Peyer's patch (tissue), 4 donors: ENCODE measurements at regions not wholly inside any gene's neighbourhood (a gene's known extent, or its start where the extent isn't known, plus 50 kb on each side); places are given as distances from the start of the nearest gene placed in this dataset.

Source experiments
- POLR2A ChIP-seq, 2 donors: fragments of 450-650 bp; IDR thresholded peaks; one replicate each; pipeline ENCODE4 v1.5.1; 2017; ENCODE audit warnings: antibody characterized with exemption in 2 of 2, mild to moderate bottlenecking in 2 of 2, moderate library complexity in 2 of 2
- TF ChIP-seq, protein P1 (sequence below), 6 experiments: fragments of 450-650 bp in 4 of 6; fragments of 200-600 bp in 2 of 6; sonication (generic) in 1 of 6; IDR thresholded peaks; one replicate each; pipeline ENCODE4 v1.5.1; 2017 to 2019; ENCODE audit warnings: antibody characterized with exemption in 6 of 6, mild to moderate bottlenecking in 3 of 6, moderate library complexity in 1 of 6

DNA sequence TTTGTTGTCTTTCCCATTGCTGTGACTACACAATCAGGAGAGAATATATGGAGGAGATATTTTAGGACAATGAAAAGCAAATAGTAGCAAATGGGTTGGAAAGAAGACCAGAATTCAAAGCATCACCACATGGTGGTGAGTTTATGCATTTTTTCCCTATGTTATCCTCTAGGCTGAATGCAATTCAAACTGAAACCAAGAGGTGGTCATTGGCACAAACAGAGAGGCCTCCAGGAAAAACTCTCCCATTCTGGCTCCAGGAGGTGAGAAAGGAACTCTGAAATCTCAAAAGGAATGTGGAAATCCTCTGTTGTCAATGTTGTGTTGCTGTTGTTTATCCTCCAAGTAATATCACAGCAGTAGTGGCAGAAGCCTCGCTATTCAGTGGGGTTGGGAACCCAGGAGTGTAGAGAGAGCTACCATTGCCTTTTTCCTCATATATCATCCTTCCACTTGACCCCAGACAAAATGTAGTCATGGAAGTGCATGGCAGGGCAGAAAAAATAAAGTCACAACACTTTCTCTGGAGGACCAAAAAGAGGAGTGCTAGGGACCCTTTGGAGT lies 819.1 kb downstream of the GRID1 start:
- TF ChIP-seq, protein P1, sequence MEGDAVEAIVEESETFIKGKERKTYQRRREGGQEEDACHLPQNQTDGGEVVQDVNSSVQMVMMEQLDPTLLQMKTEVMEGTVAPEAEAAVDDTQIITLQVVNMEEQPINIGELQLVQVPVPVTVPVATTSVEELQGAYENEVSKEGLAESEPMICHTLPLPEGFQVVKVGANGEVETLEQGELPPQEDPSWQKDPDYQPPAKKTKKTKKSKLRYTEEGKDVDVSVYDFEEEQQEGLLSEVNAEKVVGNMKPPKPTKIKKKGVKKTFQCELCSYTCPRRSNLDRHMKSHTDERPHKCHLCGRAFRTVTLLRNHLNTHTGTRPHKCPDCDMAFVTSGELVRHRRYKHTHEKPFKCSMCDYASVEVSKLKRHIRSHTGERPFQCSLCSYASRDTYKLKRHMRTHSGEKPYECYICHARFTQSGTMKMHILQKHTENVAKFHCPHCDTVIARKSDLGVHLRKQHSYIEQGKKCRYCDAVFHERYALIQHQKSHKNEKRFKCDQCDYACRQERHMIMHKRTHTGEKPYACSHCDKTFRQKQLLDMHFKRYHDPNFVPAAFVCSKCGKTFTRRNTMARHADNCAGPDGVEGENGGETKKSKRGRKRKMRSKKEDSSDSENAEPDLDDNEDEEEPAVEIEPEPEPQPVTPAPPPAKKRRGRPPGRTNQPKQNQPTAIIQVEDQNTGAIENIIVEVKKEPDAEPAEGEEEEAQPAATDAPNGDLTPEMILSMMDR (IDR thresholded peaks at IDR 0.05) = no peak
- no peak for TF ChIP-seq POLR2A (IDR thresholded peaks at IDR 0.05)
